G401.6 (cell line): ENCODE measurements at regions not wholly inside any gene's neighbourhood (a gene's known extent, or its start where the extent isn't known, plus 50 kb on each side); places are given as distances from the start of the nearest gene placed in this dataset.

Experiments
- FAIRE-seq: peaks from 2 replicates; lab custom pipeline; 2012; peaks lifted over from hg19 to GRCh38; lab: Jason Lieb, UNC

GRCh38 chrX:131778269-131779218 is 234.7 kb downstream of the OR13H1 start:
- no peak for FAIRE-seq

GRCh38 chrX:131779306-131779705 is 235.4 kb downstream of the OR13H1 start:
- no peak for FAIRE-seq

GRCh38 chrX:131779741-131780140 is 235.9 kb downstream of the OR13H1 start:
- FAIRE-seq = no peak

- no peak for FAIRE-seq
These were observed 238.8 kb downstream of the OR13H1 start for GRCh38 chrX:131782646-131783045.

- FAIRE-seq = no peak
These were observed 239.4 kb upstream of the STK26 start for GRCh38 chrX:131783555-131784308.

GRCh38 chrX:131789664-131790063 is 233.4 kb upstream of the STK26 start:
- no peak for FAIRE-seq

GRCh38 chrX:131791608-131792355 is 231.3 kb upstream of the STK26 start:
- no peak for FAIRE-seq

- no peak for FAIRE-seq
These were observed 230.7 kb upstream of the STK26 start for GRCh38 chrX:131792356-131792749.

GRCh38 chrX:131792789-131793462 is 230.2 kb upstream of the STK26 start:
- no peak for FAIRE-seq

- no peak for FAIRE-seq
These were observed 227.5 kb upstream of the STK26 start for GRCh38 chrX:131795442-131796229.

GRCh38 chrX:131801066-131801465 is 222.0 kb upstream of the STK26 start:
- no peak for FAIRE-seq

- FAIRE-seq = no peak
These were observed 221.2 kb upstream of the STK26 start for GRCh38 chrX:131801911-131802310.

GRCh38 chrX:131802836-131803626 is 220.1 kb upstream of the STK26 start:
- no peak for FAIRE-seq

- no peak for FAIRE-seq
These were observed 210.0 kb upstream of the STK26 start for GRCh38 chrX:131812847-131813825.

GRCh38 chrX:131816551-131817136 is 206.5 kb upstream of the STK26 start:
- no peak for FAIRE-seq

GRCh38 chrX:131818297-131818936 is 204.7 kb upstream of the STK26 start:
- FAIRE-seq = no peak

GRCh38 chrX:131821945-131822622 is 201.0 kb upstream of the STK26 start:
- FAIRE-seq = no peak

- no peak for FAIRE-seq
These were observed 196.5 kb upstream of the STK26 start for GRCh38 chrX:131826572-131826971.
